ENCODE measurements at regions not wholly inside any gene's neighbourhood (a gene's known extent, or its start where the extent isn't known, plus 50 kb on each side); places are given as distances from the start of the nearest gene placed in this dataset.

- Histone ChIP-seq H3K36me3 (ENCODE audit: control insufficient read depth, insufficient read depth, low read length) (no peaks in the 10 kb centered on the region), H3K9me3 (ENCODE audit: control insufficient read depth, low read depth, low read length) (no peaks in the 10 kb centered on the region), H3K27me3 (ENCODE audit: control insufficient read depth, insufficient read depth, low read length) (peaks cover 10% of the 10 kb centered on the region), H3K27ac (ENCODE audit: low read length) (no peak overlapping the region), H3K4me3 (ENCODE audit: low read length) (no peak overlapping the region), H3K4me1 (ENCODE audit: control insufficient read depth, insufficient read depth, low read length) (no peaks in the 10 kb centered on the region)
- 100% methylated on average over 2 of the region's 3 CpGs for WGBS (ENCODE audit: insufficient coverage, low lambda C conversion rate)
- no peak for DNase-seq
Observed at GRCh38 chr1:181326348-181326747, 157.0 kb upstream of the CACNA1E start.

GRCh38 chr1:181327796-181328195 lies 155.5 kb upstream of the CACNA1E start:
- no peak for DNase-seq
- peaks cover 4% of the 10 kb centered on the region for H3K27me3 ChIP-seq (ENCODE audit: control insufficient read depth, insufficient read depth, low read length)
- no peak overlapping the region for H3K27ac ChIP-seq (ENCODE audit: low read length)
- no peaks in the 10 kb centered on the region for H3K36me3 ChIP-seq (ENCODE audit: control insufficient read depth, insufficient read depth, low read length)
- WGBS (ENCODE audit: insufficient coverage, low lambda C conversion rate) = no CpG with 5 or more reads among the region's 4 CpGs
- no peak overlapping the region for H3K4me3 ChIP-seq (ENCODE audit: low read length)
- H3K9me3 ChIP-seq (ENCODE audit: control insufficient read depth, low read depth, low read length) = no peaks in the 10 kb centered on the region
- no peaks in the 10 kb centered on the region for H3K4me1 ChIP-seq (ENCODE audit: control insufficient read depth, insufficient read depth, low read length)

GRCh38 chr1:181334724-181335123 lies 148.6 kb upstream of the CACNA1E start:
- Histone ChIP-seq H3K27me3 (ENCODE audit: control insufficient read depth, insufficient read depth, low read length) (no peaks in the 10 kb centered on the region), H3K9me3 (ENCODE audit: control insufficient read depth, low read depth, low read length) (no peaks in the 10 kb centered on the region), H3K4me1 (ENCODE audit: control insufficient read depth, insufficient read depth, low read length) (no peaks in the 10 kb centered on the region), H3K4me3 (ENCODE audit: low read length) (no peak overlapping the region), H3K36me3 (ENCODE audit: control insufficient read depth, insufficient read depth, low read length) (no peaks in the 10 kb centered on the region), H3K27ac (ENCODE audit: low read length) (no peak overlapping the region)
- whole genome bisulfite sequencing (ENCODE audit: insufficient coverage, low lambda C conversion rate) = no CpG with 5 or more reads among the region's 2 CpGs
- DNase-seq = no peak

GRCh38 chr1:181335631-181336030 lies 147.7 kb upstream of the CACNA1E start:
- no peaks in the 10 kb centered on the region for H3K9me3 ChIP-seq (ENCODE audit: control insufficient read depth, low read depth, low read length)
- no peak overlapping the region for H3K4me3 ChIP-seq (ENCODE audit: low read length)
- no peaks in the 10 kb centered on the region for H3K36me3 ChIP-seq (ENCODE audit: control insufficient read depth, insufficient read depth, low read length)
- no peaks in the 10 kb centered on the region for H3K4me1 ChIP-seq (ENCODE audit: control insufficient read depth, insufficient read depth, low read length)
- DNase-seq = no peak
- H3K27me3 ChIP-seq (ENCODE audit: control insufficient read depth, insufficient read depth, low read length) = no peaks in the 10 kb centered on the region
- H3K27ac ChIP-seq (ENCODE audit: low read length) = no peak overlapping the region
- 50% methylated on average over 1 of the region's 3 CpGs for WGBS (ENCODE audit: insufficient coverage, low lambda C conversion rate)

GRCh38 chr1:181341026-181341632 lies 142.2 kb upstream of the CACNA1E start:
- no CpG with 5 or more reads among the region's 6 CpGs for WGBS (ENCODE audit: insufficient coverage, low lambda C conversion rate)
- Histone ChIP-seq H3K27ac (ENCODE audit: low read length) (no peak overlapping the region), H3K36me3 (ENCODE audit: control insufficient read depth, insufficient read depth, low read length) (no peaks in the 10 kb centered on the region), H3K4me1 (ENCODE audit: control insufficient read depth, insufficient read depth, low read length) (no peaks in the 10 kb centered on the region), H3K4me3 (ENCODE audit: low read length) (no peak overlapping the region), H3K9me3 (ENCODE audit: control insufficient read depth, low read depth, low read length) (no peaks in the 10 kb centered on the region), H3K27me3 (ENCODE audit: control insufficient read depth, insufficient read depth, low read length) (peaks cover 3% of the 10 kb centered on the region)
- no peak for DNase-seq

- Histone ChIP-seq H3K9me3 (ENCODE audit: control insufficient read depth, low read depth, low read length) (no peaks in the 10 kb centered on the region), H3K36me3 (ENCODE audit: control insufficient read depth, insufficient read depth, low read length) (no peaks in the 10 kb centered on the region), H3K27ac (ENCODE audit: low read length) (no peak overlapping the region), H3K4me1 (ENCODE audit: control insufficient read depth, insufficient read depth, low read length) (no peaks in the 10 kb centered on the region), H3K27me3 (ENCODE audit: control insufficient read depth, insufficient read depth, low read length) (peaks cover 3% of the 10 kb centered on the region), H3K4me3 (ENCODE audit: low read length) (no peak overlapping the region)
- WGBS (ENCODE audit: insufficient coverage, low lambda C conversion rate) = no CpG with 5 or more reads among the region's 3 CpGs
- no peak for DNase-seq
Observed at GRCh38 chr1:181344091-181344490, 139.2 kb upstream of the CACNA1E start.

- no peaks in the 10 kb centered on the region for H3K4me1 ChIP-seq (ENCODE audit: control insufficient read depth, insufficient read depth, low read length)
- no peak overlapping the region for H3K4me3 ChIP-seq (ENCODE audit: low read length)
- no peak overlapping the region for H3K27ac ChIP-seq (ENCODE audit: low read length)
- WGBS (ENCODE audit: insufficient coverage, low lambda C conversion rate) = no CpG with 5 or more reads among the region's 6 CpGs
- no peaks in the 10 kb centered on the region for H3K36me3 ChIP-seq (ENCODE audit: control insufficient read depth, insufficient read depth, low read length)
- peaks cover 3% of the 10 kb centered on the region for H3K27me3 ChIP-seq (ENCODE audit: control insufficient read depth, insufficient read depth, low read length)
- no peaks in the 10 kb centered on the region for H3K9me3 ChIP-seq (ENCODE audit: control insufficient read depth, low read depth, low read length)
- no peak for DNase-seq
Observed at GRCh38 chr1:181345146-181345545, 138.2 kb upstream of the CACNA1E start.

GRCh38 chr1:181347495-181348390 lies 135.6 kb upstream of the CACNA1E start:
- no peaks in the 10 kb centered on the region for H3K4me1 ChIP-seq (ENCODE audit: control insufficient read depth, insufficient read depth, low read length)
- WGBS (ENCODE audit: insufficient coverage, low lambda C conversion rate) = no CpG with 5 or more reads among the region's 14 CpGs
- no peaks in the 10 kb centered on the region for H3K27me3 ChIP-seq (ENCODE audit: control insufficient read depth, insufficient read depth, low read length)
- DNase-seq = no peak
- no peaks in the 10 kb centered on the region for H3K36me3 ChIP-seq (ENCODE audit: control insufficient read depth, insufficient read depth, low read length)
- H3K4me3 ChIP-seq (ENCODE audit: low read length) = no peak overlapping the region
- H3K9me3 ChIP-seq (ENCODE audit: control insufficient read depth, low read depth, low read length) = no peaks in the 10 kb centered on the region
- H3K27ac ChIP-seq (ENCODE audit: low read length) = no peak overlapping the region

- Histone ChIP-seq H3K36me3 (ENCODE audit: control insufficient read depth, insufficient read depth, low read length) (no peaks in the 10 kb centered on the region), H3K9me3 (ENCODE audit: control insufficient read depth, low read depth, low read length) (no peaks in the 10 kb centered on the region), H3K27ac (ENCODE audit: low read length) (no peak overlapping the region), H3K4me3 (ENCODE audit: low read length) (no peak overlapping the region), H3K4me1 (ENCODE audit: control insufficient read depth, insufficient read depth, low read length) (no peaks in the 10 kb centered on the region), H3K27me3 (ENCODE audit: control insufficient read depth, insufficient read depth, low read length) (no peaks in the 10 kb centered on the region)
- DNase-seq = no peak
- no CpG with 5 or more reads among the region's 2 CpGs for WGBS (ENCODE audit: insufficient coverage, low lambda C conversion rate)
Observed at GRCh38 chr1:181349512-181349911, 133.8 kb upstream of the CACNA1E start.

GRCh38 chr1:181350131-181350530 lies 133.2 kb upstream of the CACNA1E start:
- Histone ChIP-seq H3K27me3 (ENCODE audit: control insufficient read depth, insufficient read depth, low read length) (no peaks in the 10 kb centered on the region), H3K4me1 (ENCODE audit: control insufficient read depth, insufficient read depth, low read length) (no peaks in the 10 kb centered on the region), H3K4me3 (ENCODE audit: low read length) (no peak overlapping the region), H3K36me3 (ENCODE audit: control insufficient read depth, insufficient read depth, low read length) (no peaks in the 10 kb centered on the region), H3K9me3 (ENCODE audit: control insufficient read depth, low read depth, low read length) (no peaks in the 10 kb centered on the region), H3K27ac (ENCODE audit: low read length) (no peak overlapping the region)
- whole genome bisulfite sequencing (ENCODE audit: insufficient coverage, low lambda C conversion rate) = 100% methylated on average over 2 of the region's 7 CpGs
- DNase-seq = no peak
